Fibroblast of lung (primary cell): ENCODE measurements at regions not wholly inside any gene's neighbourhood (a gene's known extent, or its start where the extent isn't known, plus 50 kb on each side); places are given as distances from the start of the nearest gene placed in this dataset.
"Not testable (repeated sequence)": the region's sequence is repeated elsewhere in the genome, so short reads cannot be mapped to it uniquely, and the experiment has no call there.

ENCODE experiments used
- DNase-seq, 2 donors: peaks; one replicate each; pipeline versions ENCODE4 v3.0.0 to v3.0.0-alpha.2; 2010; ENCODE audit warnings: low read depth in 2 of 2
- H2AFZ ChIP-seq: 2 replicates; pipeline ENCODE4 v1.5.1; 2012; ENCODE audit warnings: low read length, control low read depth, inconsistent platforms
- H3K27ac ChIP-seq: 2 replicates; pipeline ENCODE4 v1.5.1; 2011; ENCODE audit warnings: low read length, control low read depth; ENCODE audit not compliant: insufficient read depth
- H3K27me3 ChIP-seq: 2 replicates; pipeline ENCODE4 v1.5.1; 2011; ENCODE audit warnings: mild to moderate bottlenecking, low read length; ENCODE audit not compliant: control insufficient read depth, insufficient read depth
- H3K36me3 ChIP-seq: 2 replicates; pipeline ENCODE4 v1.5.1; 2011; ENCODE audit warnings: low read length; ENCODE audit not compliant: control insufficient read depth, insufficient read depth
- H3K4me1 ChIP-seq: 2 replicates; pipeline ENCODE4 v1.5.1; 2011; ENCODE audit warnings: low read length; ENCODE audit not compliant: control insufficient read depth, insufficient read depth; ENCODE audit errors: extremely low read depth
- H3K4me2 ChIP-seq: 2 replicates; pipeline ENCODE4 v1.5.1; 2011; ENCODE audit warnings: low read length, control low read depth; ENCODE audit not compliant: insufficient read depth; ENCODE audit errors: extremely low read depth
- H3K4me3 ChIP-seq, 4 experiments: fragments of 200-600 bp in 1 of 4; sonication (generic) in 1 of 4; replicated peaks in 1 of 4; 2 replicates each; pipeline ENCODE4 v1.5.1; 2011 to 2016; ENCODE audit warnings: low read length in 4 of 4, low read depth in 3 of 4, mild to moderate bottlenecking in 3 of 4, control low read depth in 2 of 4, inconsistent platforms in 1 of 4, mixed read lengths in 1 of 4; ENCODE audit not compliant: insufficient read depth in 1 of 4; ENCODE audit errors: control extremely low read depth in 1 of 4
- H3K79me2 ChIP-seq: 2 replicates; pipeline ENCODE4 v1.5.1; 2012; ENCODE audit warnings: mild to moderate bottlenecking, low read length, inconsistent platforms; ENCODE audit not compliant: control insufficient read depth, insufficient read depth
- H3K9ac ChIP-seq: 2 replicates; pipeline ENCODE4 v1.5.1; 2011; ENCODE audit warnings: mild to moderate bottlenecking, low read length, control low read depth; ENCODE audit not compliant: insufficient read depth
- H3K9me3 ChIP-seq: 2 replicates; pipeline ENCODE4 v1.5.1; 2012; ENCODE audit warnings: low read depth, low read length; ENCODE audit not compliant: control insufficient read depth, insufficient read depth
- H4K20me1 ChIP-seq: 2 replicates; pipeline ENCODE4 v1.5.1; 2011; ENCODE audit warnings: low read length; ENCODE audit not compliant: control insufficient read depth, insufficient read depth; ENCODE audit errors: extremely low read depth

DNA sequence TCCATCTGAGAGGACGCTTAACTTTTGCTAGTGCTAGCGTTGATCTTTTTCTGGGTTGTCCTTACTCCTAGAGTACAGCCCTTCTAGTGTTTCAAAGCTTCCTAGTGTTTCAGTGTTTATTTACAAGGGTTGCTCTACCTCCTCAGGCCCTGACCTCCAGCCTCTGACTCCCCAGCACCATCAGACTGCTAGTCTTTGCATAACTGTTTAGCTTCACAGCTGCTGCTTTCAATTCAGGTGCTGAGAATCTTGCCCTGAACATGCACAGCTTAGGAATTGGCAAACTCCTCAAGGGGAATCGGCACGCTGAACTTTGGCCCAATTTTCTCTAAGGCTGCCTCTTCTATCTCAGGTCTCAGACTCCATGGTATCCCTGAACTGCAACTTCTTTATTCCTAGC, 52.9 kb downstream of the OR52B4 start:
- DNase-seq, H3K9me3 ChIP-seq, H3K4me3 ChIP-seq, H3K36me3 ChIP-seq, H3K27ac ChIP-seq, H3K4me1 ChIP-seq, H3K9ac ChIP-seq, H4K20me1 ChIP-seq, H3K79me2 ChIP-seq, H3K27me3 ChIP-seq, H2AFZ ChIP-seq, H3K4me2 ChIP-seq: not testable (repeated sequence)

GRCh38 chr11:4277225-4277624, 91.0 kb downstream of the OR52B4 start:
- H4K20me1 ChIP-seq, H3K9me3 ChIP-seq, H2AFZ ChIP-seq, H3K79me2 ChIP-seq, H3K4me1 ChIP-seq, H3K9ac ChIP-seq, H3K4me3 ChIP-seq, H3K27me3 ChIP-seq, H3K36me3 ChIP-seq, DNase-seq, H3K4me2 ChIP-seq, H3K27ac ChIP-seq: not testable (repeated sequence)

GRCh38 chr11:4251085-4251484, 117.1 kb downstream of the OR52B4 start:
- not testable (repeated sequence) for H4K20me1 ChIP-seq, H3K9ac ChIP-seq, DNase-seq, H3K36me3 ChIP-seq, H3K27ac ChIP-seq, H3K4me3 ChIP-seq, H3K79me2 ChIP-seq, H3K4me1 ChIP-seq, H2AFZ ChIP-seq, H3K4me2 ChIP-seq, H3K27me3 ChIP-seq, H3K9me3 ChIP-seq

DNA sequence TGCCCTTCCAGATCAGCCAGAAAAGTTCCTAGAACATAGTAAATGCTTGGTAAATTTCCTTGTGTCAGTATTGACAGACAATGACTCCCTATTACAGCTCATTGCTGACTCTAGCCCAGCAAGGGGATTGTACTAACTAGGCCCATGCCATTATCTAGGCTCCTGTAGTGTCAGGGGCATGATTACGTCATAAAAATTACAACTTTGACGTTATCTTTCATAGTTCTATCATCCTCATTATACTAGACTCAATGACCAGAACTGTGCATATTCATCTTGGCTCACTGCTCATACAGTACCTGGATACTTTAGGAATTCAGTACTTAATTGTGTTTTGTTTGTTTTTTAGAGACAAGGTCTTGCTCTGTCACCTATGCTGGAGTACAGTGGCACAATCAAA, 118.7 kb downstream of the OR52B4 start:
- DNase-seq, H3K4me3 ChIP-seq, H4K20me1 ChIP-seq, H3K36me3 ChIP-seq, H2AFZ ChIP-seq, H3K9me3 ChIP-seq, H3K4me2 ChIP-seq, H3K9ac ChIP-seq, H3K27me3 ChIP-seq, H3K27ac ChIP-seq, H3K79me2 ChIP-seq, H3K4me1 ChIP-seq: not testable (repeated sequence)

- H3K27ac ChIP-seq = not testable (repeated sequence)
Observed at GRCh38 chr11:4237771-4238170, 130.4 kb downstream of the OR52B4 start.

DNA sequence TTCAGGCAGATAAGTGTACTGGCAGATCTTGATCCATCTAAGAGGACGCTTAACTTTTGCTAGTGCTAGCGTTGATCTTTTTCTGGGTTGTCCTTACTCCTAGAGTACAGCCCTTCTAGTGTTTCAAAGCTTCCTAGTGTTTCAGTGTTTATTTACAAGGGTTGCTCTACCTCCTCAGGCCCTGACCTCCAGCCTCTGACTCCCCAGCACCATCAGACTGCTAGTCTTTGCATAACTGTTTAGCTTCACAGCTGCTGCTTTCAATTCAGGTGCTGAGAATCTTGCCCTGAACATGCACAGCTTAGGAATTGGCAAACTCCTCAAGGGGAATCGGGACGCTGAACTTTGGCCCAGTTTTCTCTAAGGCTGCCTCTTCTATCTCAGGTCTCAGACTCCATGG, 124.3 kb downstream of the RRM1 start:
- H4K20me1 ChIP-seq, H3K36me3 ChIP-seq, H3K4me2 ChIP-seq, H3K4me3 ChIP-seq, H3K79me2 ChIP-seq, H3K27me3 ChIP-seq, H3K9ac ChIP-seq, H3K9me3 ChIP-seq, H2AFZ ChIP-seq, DNase-seq, H3K4me1 ChIP-seq, H3K27ac ChIP-seq: not testable (repeated sequence)

More at GRCh38 chr11:4237771-4238170, 130.4 kb downstream of the OR52B4 start:
- not testable (repeated sequence) for H3K27me3 ChIP-seq, H3K4me1 ChIP-seq, H3K4me3 ChIP-seq, H4K20me1 ChIP-seq, H3K36me3 ChIP-seq, H3K4me2 ChIP-seq, DNase-seq, H3K9me3 ChIP-seq, H3K9ac ChIP-seq, H2AFZ ChIP-seq, H3K79me2 ChIP-seq
